ENCODE measurements at regions not wholly inside any gene's neighbourhood (a gene's known extent, or its start where the extent isn't known, plus 50 kb on each side); places are given as distances from the start of the nearest gene placed in this dataset.

GRCh38 chrY:19578281-19578874 lies 166.1 kb downstream of the KDM5D start:
- no peak for ATAC-seq
- Histone ChIP-seq H3K4me3 (no peak overlapping the region), H3K9me3 (no peaks in the 10 kb centered on the region), H3K36me3 (ENCODE audit: low read depth) (no peaks in the 10 kb centered on the region), H3K4me1 (ENCODE audit: low read depth) (no peaks in the 10 kb centered on the region)
- intact Hi-C loops (cut with DNase I, micrococcal nuclease) = no loop called here
- DNase-seq = no peak
- TF ChIP-seq CTCF (IDR thresholded peaks at IDR 0.05) = no peak

- DNase-seq (peak in 2 of 3 donors; percentile 8 to 34), ATAC-seq (no peak)
- Histone ChIP-seq H3K4me1 (ENCODE audit: low read depth) (no peaks in the 10 kb centered on the region), H3K4me3 (no peak overlapping the region), H3K9me3 (no peaks in the 10 kb centered on the region), H3K36me3 (ENCODE audit: low read depth) (no peaks in the 10 kb centered on the region)
- no peak for TF ChIP-seq CTCF (IDR thresholded peaks at IDR 0.05)
- intact Hi-C loops (cut with DNase I, micrococcal nuclease) = no loop called here
These were observed 167.3 kb downstream of the KDM5D start for GRCh38 chrY:19577250-19577649.

GRCh38 chrY:19574939-19575338 lies 169.6 kb downstream of the KDM5D start:
- DNase-seq (no peak), ATAC-seq (no peak)
- H3K4me3 ChIP-seq = no peak overlapping the region
- intact Hi-C loops (cut with DNase I, micrococcal nuclease) = no loop called here
- no peaks in the 10 kb centered on the region for H3K9me3 ChIP-seq
- TF ChIP-seq CTCF (IDR thresholded peaks at IDR 0.05) = no peak
- no peaks in the 10 kb centered on the region for H3K4me1 ChIP-seq (ENCODE audit: low read depth)
- no peaks in the 10 kb centered on the region for H3K36me3 ChIP-seq (ENCODE audit: low read depth)

- no peaks in the 10 kb centered on the region for H3K9me3 ChIP-seq
- H3K36me3 ChIP-seq (ENCODE audit: low read depth) = no peaks in the 10 kb centered on the region
- H3K4me3 ChIP-seq = no peak overlapping the region
- ATAC-seq = no peak
- no peak for TF ChIP-seq CTCF (IDR thresholded peaks at IDR 0.05)
- no peaks in the 10 kb centered on the region for H3K4me1 ChIP-seq (ENCODE audit: low read depth)
- intact Hi-C loops (cut with DNase I, micrococcal nuclease) = no loop called here
- no peak for DNase-seq
These were observed 170.9 kb downstream of the KDM5D start for GRCh38 chrY:19573646-19574045.

- TF ChIP-seq CTCF (IDR thresholded peaks at IDR 0.05) = no peak
- intact Hi-C loops (cut with DNase I, micrococcal nuclease) = no loop called here
- no peaks in the 10 kb centered on the region for H3K9me3 ChIP-seq
- H3K4me1 ChIP-seq (ENCODE audit: low read depth) = no peaks in the 10 kb centered on the region
- H3K4me3 ChIP-seq = no peak overlapping the region
- DNase-seq (no peak), ATAC-seq (no peak)
- H3K36me3 ChIP-seq (ENCODE audit: low read depth) = no peaks in the 10 kb centered on the region
These were observed 173.5 kb downstream of the KDM5D start for GRCh38 chrY:19570999-19571398.

- Histone ChIP-seq H3K36me3 (ENCODE audit: low read depth) (no peaks in the 10 kb centered on the region), H3K4me1 (ENCODE audit: low read depth) (no peaks in the 10 kb centered on the region), H3K9me3 (no peaks in the 10 kb centered on the region), H3K4me3 (peak overlapping the region; percentile 9)
- ATAC-seq (no peak), DNase-seq (peak in 1 of 3 donors; percentile 65)
- intact Hi-C loops (cut with DNase I, micrococcal nuclease) = no loop called here
- TF ChIP-seq CTCF (IDR thresholded peaks at IDR 0.05) = no peak
These were observed 176.6 kb downstream of the KDM5D start for GRCh38 chrY:19567943-19568342.

All from mucosa of descending colon (tissue), 3 donors.